PC-9 (cell line): ENCODE measurements at regions not wholly inside any gene's neighbourhood (a gene's known extent, or its start where the extent isn't known, plus 50 kb on each side); places are given as distances from the start of the nearest gene placed in this dataset.

Experiments used
- BruUV-seq: library from RNA; stranded (reverse); fragments of 400-500 nt; replicated peaks from 2 replicates; lab custom pipeline; 2021; lab: Mats Ljungman, UMichigan
- CTCF ChIA-PET: fragments of 300-600 bp; sonication (Branson Sonifier 250); formaldehyde crosslinking; loops from one replicate; lab custom pipeline; 2022; ENCODE audit warnings: antibody characterized with exemption; lab: Charles Lee
- POLR2A ChIA-PET: fragments of 300-600 bp; sonication (Branson Sonifier 250); formaldehyde crosslinking; loops from one replicate; lab custom pipeline; 2022; ENCODE audit warnings: antibody characterized with exemption; ENCODE audit not compliant: unreplicated experiment; lab: Charles Lee
- DNase-seq, 2 experiments: peaks; one replicate each; pipeline versions ENCODE4 v3.0.0 to v3.0.0-alpha.2; 2015 to 2022; ENCODE audit warnings: mixed read lengths in 1 of 2
- H2AFZ ChIP-seq: fragments of 200-600 bp; sonication (generic); 2 replicates; pipeline ENCODE4 v1.8.1; 2017; ENCODE audit warnings: antibody characterized with exemption
- H3F3A ChIP-seq: fragments of 200-600 bp; sonication (generic); 2 replicates; pipeline ENCODE4 v1.8.1; 2017; ENCODE audit warnings: antibody characterized with exemption, mild to moderate bottlenecking, low read depth; ENCODE audit not compliant: insufficient read depth
- H3K27ac ChIP-seq: fragments of 200-600 bp; sonication (generic); 2 replicates; pipeline ENCODE4 v1.6.1; 2016; ENCODE audit warnings: mixed run types
- H3K27me3 ChIP-seq: fragments of 200-600 bp; sonication (generic); 2 replicates; pipeline ENCODE4 v1.6.1; 2016; ENCODE audit warnings: low read depth, mixed run types; ENCODE audit not compliant: insufficient read depth
- H3K36me3 ChIP-seq: fragments of 200-600 bp; sonication (generic); 2 replicates; pipeline ENCODE4 v1.6.1; 2016; ENCODE audit warnings: low read depth, mixed run types
- H3K4me1 ChIP-seq: fragments of 200-600 bp; sonication (generic); replicated peaks from 2 replicates; pipeline ENCODE4 v1.6.1; 2016; ENCODE audit warnings: mixed run types; ENCODE audit not compliant: insufficient read depth
- H3K4me2 ChIP-seq: fragments of 200-600 bp; sonication (generic); 2 replicates; pipeline ENCODE4 v1.6.1; 2017; ENCODE audit warnings: mixed run types
- H3K4me3 ChIP-seq: fragments of 200-600 bp; sonication (generic); 2 replicates; pipeline ENCODE4 v1.6.1; 2016; ENCODE audit warnings: mixed run types
- H3K79me2 ChIP-seq: fragments of 200-600 bp; sonication (generic); 2 replicates; pipeline ENCODE4 v1.6.1; 2017; ENCODE audit warnings: low read depth, mixed run types
- H3K9me2 ChIP-seq: fragments of 200-600 bp; sonication (generic); 2 replicates; pipeline ENCODE4 v1.8.1; 2017; ENCODE audit warnings: mild to moderate bottlenecking; ENCODE audit not compliant: insufficient read depth
- H3K9me3 ChIP-seq: fragments of 200-600 bp; sonication (generic); 2 replicates; pipeline ENCODE4 v1.8.1; 2016; ENCODE audit warnings: low read depth; ENCODE audit not compliant: insufficient read depth
- H4K20me1 ChIP-seq: fragments of 200-600 bp; sonication (generic); 2 replicates; pipeline ENCODE4 v1.8.1; 2017; ENCODE audit not compliant: insufficient read depth
- CTCF ChIP-seq: fragments of 200-600 bp; sonication (generic); conservative IDR thresholded peaks from 2 replicates; pipeline ENCODE4 v1.6.1; 2017; ENCODE audit warnings: mixed run types, antibody characterized with exemption, mild to moderate bottlenecking, moderate library complexity
- EZH2 ChIP-seq: fragments of 200-600 bp; sonication (generic); IDR thresholded peaks from 2 replicates; pipeline ENCODE4 v1.8.0; 2017; ENCODE audit warnings: antibody characterized with exemption, low read depth
- intact Hi-C: fragments of 100-400 bp; cut with micrococcal nuclease; formaldehyde crosslinking; loops from one replicate; pipeline ENCODE4 v1.10.0; 2022; ENCODE audit not compliant: unreplicated experiment

GRCh38 chr5:86926033-86926432 lies 308.3 kb downstream of the COX7C start:
- Histone ChIP-seq H3K4me3 (no peak overlapping the region), H3K27ac (no peak overlapping the region), H3F3A (no peaks in the 10 kb centered on the region), H3K9me2 (no peaks in the 10 kb centered on the region), H3K79me2 (no peaks in the 10 kb centered on the region), H3K36me3 (no peaks in the 10 kb centered on the region), H3K4me1 (no peaks in the 10 kb centered on the region), H4K20me1 (no peaks in the 10 kb centered on the region), H3K9me3 (no peaks in the 10 kb centered on the region), H3K4me2 (no peak overlapping the region), H3K27me3 (0 out of 2 replicates have a peak, but pooled peaks cover 5% of the 10 kb centered on the region), H2AFZ (no peak overlapping the region)
- POLR2A ChIA-PET = no interaction called here
- BruUV-seq = no TSS peak
- intact Hi-C loops = no loop called here
- no peak for TF ChIP-seq EZH2
- TF ChIP-seq CTCF = no peak
- DNase-seq = no peak
- CTCF ChIA-PET = no interaction called here

DNA sequence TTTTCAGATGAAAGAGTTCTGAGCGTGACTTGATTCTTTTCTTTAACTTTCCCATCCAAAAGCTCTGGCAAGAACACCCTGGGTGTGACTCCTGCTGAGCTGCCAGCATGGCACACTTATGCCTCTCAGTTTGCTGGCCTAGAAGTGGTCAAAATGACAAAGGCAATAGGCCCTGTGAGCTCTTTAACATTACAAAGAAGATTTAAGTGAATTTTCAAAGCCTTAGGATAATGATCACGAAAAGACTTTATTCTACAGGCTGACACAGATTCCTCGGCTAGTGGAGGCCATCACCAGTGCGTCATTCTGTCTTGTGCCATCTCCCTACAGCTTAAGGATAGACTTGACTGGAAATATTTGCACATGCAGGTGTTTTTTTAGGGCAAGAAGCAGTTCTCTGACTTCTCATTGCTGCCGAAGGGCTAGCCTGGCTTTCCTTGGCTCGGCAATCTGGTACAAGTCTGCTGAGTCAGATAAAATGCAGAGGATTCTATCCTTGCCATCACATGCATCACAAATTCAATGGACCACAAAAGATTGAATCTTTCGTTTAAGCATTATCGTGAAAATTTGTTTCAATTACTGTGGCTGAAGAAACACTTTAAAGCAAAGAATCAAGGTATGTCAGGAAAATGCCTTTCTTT lies 311.5 kb downstream of the COX7C start:
- H3K27ac ChIP-seq = no peak overlapping the region
- H3K79me2 ChIP-seq = no peaks in the 10 kb centered on the region
- no TSS peak for BruUV-seq
- ChIA-PET CTCF (no interaction called here), POLR2A (no interaction called here)
- no peaks in the 10 kb centered on the region for H3K4me1 ChIP-seq
- intact Hi-C loops = no loop called here
- no peak overlapping the region for H2AFZ ChIP-seq
- H3F3A ChIP-seq = no peaks in the 10 kb centered on the region
- H3K4me2 ChIP-seq = no peak overlapping the region
- H3K9me2 ChIP-seq = no peaks in the 10 kb centered on the region
- H3K4me3 ChIP-seq = no peak overlapping the region
- DNase-seq = no peak
- no peaks in the 10 kb centered on the region for H4K20me1 ChIP-seq
- H3K27me3 ChIP-seq = 0 out of 2 replicates have a peak, but pooled peaks cover 5% of the 10 kb centered on the region
- H3K36me3 ChIP-seq = no peaks in the 10 kb centered on the region
- no peaks in the 10 kb centered on the region for H3K9me3 ChIP-seq
- no peak for TF ChIP-seq CTCF
- TF ChIP-seq EZH2 = no peak

GRCh38 chr5:86951761-86952160 lies 315.9 kb upstream of the RASA1 start:
- Histone ChIP-seq H3K4me2 (no peak overlapping the region), H3K79me2 (no peaks in the 10 kb centered on the region), H3K36me3 (no peaks in the 10 kb centered on the region), H3K4me3 (no peak overlapping the region), H2AFZ (no peak overlapping the region), H3K27me3 (no peaks in the 10 kb centered on the region), H3K9me2 (no peaks in the 10 kb centered on the region), H3K4me1 (no peaks in the 10 kb centered on the region), H4K20me1 (no peaks in the 10 kb centered on the region), H3K27ac (no peak overlapping the region), H3K9me3 (no peaks in the 10 kb centered on the region), H3F3A (no peaks in the 10 kb centered on the region)
- intact Hi-C loops = no loop called here
- ChIA-PET CTCF (no interaction called here), POLR2A (no interaction called here)
- no TSS peak for BruUV-seq
- TF ChIP-seq EZH2 = no peak
- no peak for TF ChIP-seq CTCF
- no peak for DNase-seq
